ENCODE measurements at regions not wholly inside any gene's neighbourhood (a gene's known extent, or its start where the extent isn't known, plus 50 kb on each side); places are given as distances from the start of the nearest gene placed in this dataset.

DNA sequence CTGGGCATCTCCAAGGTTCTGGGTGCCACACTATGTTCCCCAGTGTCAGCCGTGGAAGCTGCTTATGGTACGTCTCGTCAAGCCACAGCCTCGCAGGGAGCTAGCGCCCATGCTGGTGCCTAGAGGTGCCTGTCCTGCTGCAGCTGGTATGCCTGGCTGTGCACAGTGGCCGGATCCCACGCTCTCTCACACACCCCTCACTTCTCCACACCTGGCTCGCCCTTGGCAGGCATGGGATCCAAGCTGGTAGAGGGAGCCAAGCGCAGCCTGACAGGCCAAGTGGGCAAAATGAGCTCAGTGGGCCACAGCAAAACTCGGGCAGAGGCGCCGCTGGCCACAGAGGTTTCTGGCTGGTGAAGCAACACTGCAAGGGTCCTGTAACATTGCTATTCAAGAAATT, 156.1 kb upstream of the RBMS1 start:
- TF ChIP-seq GATA2 (IDR thresholded peaks at IDR 0.05; ENCODE audit: low read depth, low read length) (no peak), GATA3 (IDR thresholded peaks at IDR 0.05; ENCODE audit: low read depth, low read length) (no peak)
